GM23338 (cell line): ENCODE measurements at regions not wholly inside any gene's neighbourhood (a gene's known extent, or its start where the extent isn't known, plus 50 kb on each side); places are given as distances from the start of the nearest gene placed in this dataset.

Experiments used
- CREB1 ChIP-seq: fragments of 250-450 bp; sonication (Bioruptor Pico); IDR thresholded peaks from 2 replicates; pipeline ENCODE4 v1.5.0; 2020; ENCODE audit warnings: low read depth, mild to moderate bottlenecking, moderate library complexity
- EZH2 ChIP-seq: fragments of 200-600 bp; sonication (generic); IDR thresholded peaks from one replicate; pipeline ENCODE4 v1.8.0; 2017; ENCODE audit warnings: antibody characterized with exemption, mild to moderate bottlenecking, low read depth; ENCODE audit not compliant: unreplicated experiment
- EZH2phosphoT487 ChIP-seq: fragments of 200-600 bp; sonication (generic); IDR thresholded peaks from one replicate; pipeline ENCODE4 v1.8.1; 2018; ENCODE audit warnings: antibody characterized with exemption; ENCODE audit not compliant: unreplicated experiment
- JUNB ChIP-seq: IDR thresholded peaks from one replicate; pipeline ENCODE4 v1.6.1; 2016; ENCODE audit warnings: antibody characterized with exemption; ENCODE audit not compliant: unreplicated experiment
- POLR2AphosphoS5 ChIP-seq: IDR thresholded peaks from 2 replicates; pipeline ENCODE4 v1.6.1; 2016; ENCODE audit warnings: antibody characterized with exemption, low read depth
- STAT1 ChIP-seq: IDR thresholded peaks from one replicate; pipeline ENCODE4 v1.6.1; 2016; ENCODE audit warnings: antibody characterized with exemption; ENCODE audit not compliant: unreplicated experiment
- TF ChIP-seq, protein P1 (sequence below), 2 experiments: fragments of 200-600 bp in 1 of 2; sonication (generic) in 1 of 2; conservative IDR thresholded peaks; 2 replicates each; pipeline versions ENCODE4 v1.5.1 to v1.6.1; 2016 to 2017; ENCODE audit warnings: antibody characterized with exemption in 2 of 2, low read depth in 2 of 2, mild to moderate bottlenecking in 2 of 2, moderate library complexity in 1 of 2
- TF ChIP-seq, protein P2 (sequence below): IDR thresholded peaks from one replicate; pipeline ENCODE4 v1.6.1; 2018; ENCODE audit warnings: antibody characterized with exemption; ENCODE audit not compliant: unreplicated experiment
- TF ChIP-seq, protein P3 (sequence below): IDR thresholded peaks from 2 replicates; pipeline ENCODE4 v1.6.1; 2016; ENCODE audit warnings: antibody characterized with exemption

DNA sequence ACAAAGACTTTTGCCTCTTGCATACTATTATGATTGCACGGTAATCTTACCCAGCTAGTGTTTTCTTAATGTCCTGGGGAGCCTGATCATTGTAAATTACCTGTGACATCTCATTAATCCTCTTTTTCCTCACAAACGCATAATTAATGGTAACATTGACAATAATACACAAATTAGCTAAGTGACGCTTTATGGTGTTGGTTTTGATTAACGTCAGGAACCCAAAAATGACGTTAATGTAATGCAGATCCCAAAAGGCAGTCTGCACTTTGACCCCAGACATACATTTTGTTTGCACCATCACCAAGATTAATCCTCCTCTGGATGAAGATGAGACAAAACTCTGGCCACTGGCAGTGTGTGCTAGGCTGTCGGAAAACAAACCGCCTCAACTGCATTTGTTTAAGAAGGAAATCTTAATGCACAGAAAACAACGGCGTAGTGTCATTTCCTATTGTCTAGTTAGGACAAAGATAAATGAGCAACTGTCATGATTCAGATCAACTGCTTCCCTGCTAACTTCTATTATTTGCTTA lies 83.9 kb upstream of the CDIN1 start:
- TF ChIP-seq, protein P1, sequence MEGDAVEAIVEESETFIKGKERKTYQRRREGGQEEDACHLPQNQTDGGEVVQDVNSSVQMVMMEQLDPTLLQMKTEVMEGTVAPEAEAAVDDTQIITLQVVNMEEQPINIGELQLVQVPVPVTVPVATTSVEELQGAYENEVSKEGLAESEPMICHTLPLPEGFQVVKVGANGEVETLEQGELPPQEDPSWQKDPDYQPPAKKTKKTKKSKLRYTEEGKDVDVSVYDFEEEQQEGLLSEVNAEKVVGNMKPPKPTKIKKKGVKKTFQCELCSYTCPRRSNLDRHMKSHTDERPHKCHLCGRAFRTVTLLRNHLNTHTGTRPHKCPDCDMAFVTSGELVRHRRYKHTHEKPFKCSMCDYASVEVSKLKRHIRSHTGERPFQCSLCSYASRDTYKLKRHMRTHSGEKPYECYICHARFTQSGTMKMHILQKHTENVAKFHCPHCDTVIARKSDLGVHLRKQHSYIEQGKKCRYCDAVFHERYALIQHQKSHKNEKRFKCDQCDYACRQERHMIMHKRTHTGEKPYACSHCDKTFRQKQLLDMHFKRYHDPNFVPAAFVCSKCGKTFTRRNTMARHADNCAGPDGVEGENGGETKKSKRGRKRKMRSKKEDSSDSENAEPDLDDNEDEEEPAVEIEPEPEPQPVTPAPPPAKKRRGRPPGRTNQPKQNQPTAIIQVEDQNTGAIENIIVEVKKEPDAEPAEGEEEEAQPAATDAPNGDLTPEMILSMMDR (conservative IDR thresholded peaks at IDR 0.05; ENCODE audit: low read depth in 2 of 2): no peak
- TF ChIP-seq EZH2: no peak
- no peak for TF ChIP-seq JUNB
- TF ChIP-seq EZH2phosphoT487: no peak
- no peak for TF ChIP-seq POLR2AphosphoS5
- TF ChIP-seq, protein P2, sequence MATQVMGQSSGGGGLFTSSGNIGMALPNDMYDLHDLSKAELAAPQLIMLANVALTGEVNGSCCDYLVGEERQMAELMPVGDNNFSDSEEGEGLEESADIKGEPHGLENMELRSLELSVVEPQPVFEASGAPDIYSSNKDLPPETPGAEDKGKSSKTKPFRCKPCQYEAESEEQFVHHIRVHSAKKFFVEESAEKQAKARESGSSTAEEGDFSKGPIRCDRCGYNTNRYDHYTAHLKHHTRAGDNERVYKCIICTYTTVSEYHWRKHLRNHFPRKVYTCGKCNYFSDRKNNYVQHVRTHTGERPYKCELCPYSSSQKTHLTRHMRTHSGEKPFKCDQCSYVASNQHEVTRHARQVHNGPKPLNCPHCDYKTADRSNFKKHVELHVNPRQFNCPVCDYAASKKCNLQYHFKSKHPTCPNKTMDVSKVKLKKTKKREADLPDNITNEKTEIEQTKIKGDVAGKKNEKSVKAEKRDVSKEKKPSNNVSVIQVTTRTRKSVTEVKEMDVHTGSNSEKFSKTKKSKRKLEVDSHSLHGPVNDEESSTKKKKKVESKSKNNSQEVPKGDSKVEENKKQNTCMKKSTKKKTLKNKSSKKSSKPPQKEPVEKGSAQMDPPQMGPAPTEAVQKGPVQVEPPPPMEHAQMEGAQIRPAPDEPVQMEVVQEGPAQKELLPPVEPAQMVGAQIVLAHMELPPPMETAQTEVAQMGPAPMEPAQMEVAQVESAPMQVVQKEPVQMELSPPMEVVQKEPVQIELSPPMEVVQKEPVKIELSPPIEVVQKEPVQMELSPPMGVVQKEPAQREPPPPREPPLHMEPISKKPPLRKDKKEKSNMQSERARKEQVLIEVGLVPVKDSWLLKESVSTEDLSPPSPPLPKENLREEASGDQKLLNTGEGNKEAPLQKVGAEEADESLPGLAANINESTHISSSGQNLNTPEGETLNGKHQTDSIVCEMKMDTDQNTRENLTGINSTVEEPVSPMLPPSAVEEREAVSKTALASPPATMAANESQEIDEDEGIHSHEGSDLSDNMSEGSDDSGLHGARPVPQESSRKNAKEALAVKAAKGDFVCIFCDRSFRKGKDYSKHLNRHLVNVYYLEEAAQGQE: no peak
- no peak for TF ChIP-seq CREB1 (CRISPR knock-in tag)
- TF ChIP-seq STAT1: no peak
- TF ChIP-seq, protein P3, sequence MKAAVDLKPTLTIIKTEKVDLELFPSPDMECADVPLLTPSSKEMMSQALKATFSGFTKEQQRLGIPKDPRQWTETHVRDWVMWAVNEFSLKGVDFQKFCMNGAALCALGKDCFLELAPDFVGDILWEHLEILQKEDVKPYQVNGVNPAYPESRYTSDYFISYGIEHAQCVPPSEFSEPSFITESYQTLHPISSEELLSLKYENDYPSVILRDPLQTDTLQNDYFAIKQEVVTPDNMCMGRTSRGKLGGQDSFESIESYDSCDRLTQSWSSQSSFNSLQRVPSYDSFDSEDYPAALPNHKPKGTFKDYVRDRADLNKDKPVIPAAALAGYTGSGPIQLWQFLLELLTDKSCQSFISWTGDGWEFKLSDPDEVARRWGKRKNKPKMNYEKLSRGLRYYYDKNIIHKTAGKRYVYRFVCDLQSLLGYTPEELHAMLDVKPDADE: no peak
